GM19023 (cell line): ENCODE measurements at regions not wholly inside any gene's neighbourhood (a gene's known extent, or its start where the extent isn't known, plus 50 kb on each side); places are given as distances from the start of the nearest gene placed in this dataset.
A peak's percentile ranks its signal among the peaks of the same experiment; 100 is the strongest.
"Not testable (repeated sequence)": the region's sequence is repeated elsewhere in the genome, so short reads cannot be mapped to it uniquely, and the experiment has no call there.

Source experiments
- ATAC-seq: cut with Tn5 transposase; IDR thresholded peaks from one replicate; pipeline ENCODE4 v1.9.1; 2021; ENCODE audit warnings: mild to moderate bottlenecking, moderate library complexity; ENCODE audit not compliant: unreplicated experiment

DNA sequence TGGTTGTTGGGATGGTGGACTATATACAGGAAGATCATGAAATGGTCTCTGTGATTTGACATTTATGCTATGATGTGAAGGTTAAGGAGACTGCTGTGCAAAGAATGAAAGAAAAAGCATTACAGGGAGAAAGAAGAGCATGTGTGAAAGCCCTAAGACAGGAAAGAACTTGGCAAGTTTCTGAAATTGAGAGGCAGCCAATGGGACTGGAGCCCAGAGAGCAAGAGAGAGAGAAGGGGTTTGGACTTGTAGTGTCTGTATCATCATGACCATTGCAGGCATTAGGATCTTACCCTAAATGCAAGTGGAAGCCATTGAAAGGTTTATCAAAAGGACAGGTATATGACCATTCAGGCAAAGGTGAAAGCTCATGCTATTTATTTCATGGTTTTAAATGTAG lies 147.1 kb downstream of the NAA11 start:
- ATAC-seq, result no peak

DNA sequence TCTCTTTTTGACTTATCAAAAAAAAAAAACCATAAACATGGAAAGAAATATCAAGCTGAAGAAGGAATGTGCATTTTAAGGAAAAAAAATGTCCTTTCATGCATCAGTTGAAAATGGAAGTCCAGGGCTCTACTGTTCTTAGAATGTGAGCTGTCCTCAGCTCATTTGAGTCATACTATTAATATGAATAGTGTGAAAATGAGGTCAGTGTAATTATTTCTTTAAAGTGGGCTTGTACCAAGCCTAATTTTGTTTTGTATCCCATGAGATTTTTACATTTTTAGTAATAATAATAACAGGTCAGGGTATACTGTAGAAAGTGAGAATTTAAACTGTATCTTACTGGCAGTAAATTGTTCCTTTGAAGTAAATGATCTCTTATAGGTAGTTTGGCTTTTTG lies 148.5 kb downstream of the NAA11 start:
- no peak for ATAC-seq

- no peak for ATAC-seq
Observed at GRCh38 chr4:79176351-79176750, 149.5 kb downstream of the NAA11 start.

- no peak for ATAC-seq
Observed at GRCh38 chr4:79175716-79176115, 150.1 kb downstream of the NAA11 start.

DNA sequence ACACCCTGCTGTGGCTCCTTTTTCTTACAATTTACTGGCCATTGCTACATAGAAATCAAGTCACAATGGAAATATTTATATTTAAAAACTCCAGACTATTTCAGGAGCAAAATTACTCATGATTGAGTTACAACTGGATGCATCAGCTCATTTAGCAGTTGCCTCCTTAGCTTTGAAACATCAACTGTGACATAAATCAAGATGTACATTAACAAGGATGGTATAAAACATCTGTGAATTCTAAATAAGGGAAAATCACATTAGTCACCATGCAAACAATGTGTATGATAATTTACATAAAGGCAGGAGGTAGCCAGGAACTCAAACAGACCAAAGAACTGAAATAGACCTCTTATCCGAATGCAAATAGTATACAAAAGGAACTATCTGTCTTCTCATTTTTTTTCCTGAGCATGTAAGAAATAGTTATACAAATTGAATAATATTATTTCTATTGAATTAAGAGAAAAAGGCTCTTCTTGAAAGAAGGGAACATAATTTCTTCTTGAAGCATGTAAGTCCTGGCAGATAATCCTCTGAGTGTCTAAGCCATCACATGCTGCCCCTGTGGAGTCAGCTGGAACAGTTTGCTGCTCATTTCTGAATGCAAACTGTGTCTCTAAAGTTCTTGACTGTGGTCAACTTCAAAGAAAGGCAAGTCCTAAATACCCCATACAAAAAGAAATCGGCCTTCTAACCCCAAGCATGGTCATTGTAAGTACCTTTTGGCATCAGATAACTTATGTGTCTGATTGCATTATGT lies 151.2 kb downstream of the NAA11 start:
- ATAC-seq, result no peak

DNA sequence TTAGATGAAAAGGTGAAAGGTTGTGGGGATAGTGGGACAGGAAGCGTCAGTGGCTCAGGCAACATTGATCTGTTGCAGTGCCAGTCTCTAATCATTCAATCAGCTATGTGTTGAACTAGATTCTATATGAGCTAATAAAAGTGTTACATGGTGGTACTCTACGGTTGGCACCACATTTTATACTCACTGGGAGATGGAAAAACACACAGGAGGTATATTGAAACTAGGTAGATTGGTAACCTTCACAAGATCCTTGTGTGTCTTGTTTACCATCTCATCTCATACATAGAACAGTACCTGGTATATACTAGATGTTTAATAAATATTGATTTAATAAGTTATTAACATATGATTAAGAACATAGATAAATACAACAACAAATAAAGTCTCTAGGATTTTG lies 152.7 kb downstream of the NAA11 start:
- ATAC-seq, result no peak

DNA sequence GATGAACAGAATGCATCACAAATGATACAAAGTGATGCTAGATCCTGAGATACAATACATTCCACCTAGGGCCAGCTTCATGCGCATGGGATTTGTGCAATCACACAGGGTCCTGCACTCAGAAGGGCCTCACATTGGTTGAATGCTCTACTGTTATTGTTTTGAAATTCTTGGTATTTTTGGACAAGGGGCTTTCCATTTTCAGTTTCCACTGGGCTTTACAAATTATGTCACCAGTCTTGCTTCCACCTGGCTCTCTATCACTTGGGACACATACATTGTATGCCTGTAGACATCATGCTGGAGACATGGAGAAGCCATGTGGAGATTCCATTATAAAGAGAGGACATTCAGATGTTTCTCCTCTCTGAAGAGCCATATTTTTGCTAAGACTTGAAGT lies 155.8 kb downstream of the NAA11 start:
- peak; percentile 48 for ATAC-seq

DNA sequence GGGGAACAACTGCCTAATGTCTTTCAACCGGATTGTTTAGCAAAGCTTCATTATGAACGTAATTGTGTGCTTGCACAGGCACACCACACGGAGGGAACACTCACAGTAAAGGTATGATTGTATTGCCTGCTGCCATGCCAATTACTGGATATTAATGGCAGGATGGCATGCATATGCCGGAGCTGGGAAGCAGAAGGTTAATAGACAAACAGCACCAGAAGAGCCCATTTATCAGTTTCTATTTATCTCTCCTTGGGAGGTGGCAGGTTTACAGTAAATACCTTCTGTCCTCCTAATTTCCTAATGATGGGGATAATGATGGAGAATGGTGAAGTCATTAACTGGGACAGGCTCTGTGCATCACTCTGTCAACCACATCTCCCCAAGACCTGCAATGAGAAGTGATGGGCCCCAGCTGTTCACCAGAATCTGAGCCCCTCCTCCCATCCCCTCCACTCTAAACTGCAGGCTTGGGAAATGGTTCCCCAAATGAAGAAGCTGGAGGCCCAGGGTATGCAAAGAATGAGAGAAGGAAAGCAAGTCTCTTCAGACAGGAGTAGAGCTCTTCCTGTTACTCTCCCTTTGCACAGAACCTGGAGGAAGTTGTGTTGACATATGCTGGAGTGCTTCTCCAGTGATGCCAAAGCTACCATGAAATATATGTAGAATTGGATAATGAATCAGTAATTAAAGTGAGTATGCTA lies 160.8 kb downstream of the NAA11 start:
- ATAC-seq, result no peak

DNA sequence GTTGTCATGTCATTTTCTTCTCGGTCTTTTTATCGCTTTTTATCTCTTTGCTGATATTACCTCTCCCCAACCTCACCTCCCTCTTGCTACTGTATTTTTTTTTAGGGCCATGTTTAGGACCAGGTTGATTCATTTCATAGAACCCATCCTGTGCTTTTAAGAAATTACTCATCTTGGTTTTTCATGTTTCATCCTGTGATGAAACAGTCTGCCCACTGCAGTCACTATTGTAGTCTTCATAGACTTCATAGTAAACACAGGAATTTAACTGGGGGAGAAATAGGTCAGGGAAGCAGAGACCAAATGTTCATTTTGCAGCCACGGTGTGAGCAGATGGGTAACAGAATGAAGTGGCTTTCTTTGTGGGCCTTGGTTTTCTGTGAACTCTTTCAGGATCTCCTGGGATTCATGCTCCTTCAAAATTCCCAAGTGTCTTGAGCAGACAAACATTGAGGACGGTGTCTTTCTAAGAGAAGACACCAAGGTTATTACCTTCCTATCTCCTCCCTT lies 161.8 kb downstream of the NAA11 start:
- ATAC-seq, result no peak

DNA sequence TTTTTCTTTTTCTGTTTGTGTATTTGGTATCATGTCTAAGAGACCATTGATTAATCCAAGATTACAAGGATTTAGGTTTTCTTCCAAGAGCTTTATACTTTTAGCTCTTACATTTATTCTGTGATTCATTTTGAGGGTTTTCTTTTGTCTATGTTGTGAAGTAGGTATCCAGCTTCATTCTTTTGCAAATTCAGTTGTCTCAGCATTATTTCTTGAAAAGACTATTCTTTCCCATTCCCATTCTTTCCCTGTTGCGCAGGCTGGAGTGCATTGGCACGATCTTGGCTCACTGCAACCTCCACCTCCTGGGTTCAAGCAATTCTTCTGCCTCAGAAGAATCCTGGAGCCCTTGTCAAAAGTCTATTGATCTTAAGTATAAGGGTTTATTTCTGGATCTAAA lies 164.9 kb downstream of the NAA11 start:
- ATAC-seq, result no peak

DNA sequence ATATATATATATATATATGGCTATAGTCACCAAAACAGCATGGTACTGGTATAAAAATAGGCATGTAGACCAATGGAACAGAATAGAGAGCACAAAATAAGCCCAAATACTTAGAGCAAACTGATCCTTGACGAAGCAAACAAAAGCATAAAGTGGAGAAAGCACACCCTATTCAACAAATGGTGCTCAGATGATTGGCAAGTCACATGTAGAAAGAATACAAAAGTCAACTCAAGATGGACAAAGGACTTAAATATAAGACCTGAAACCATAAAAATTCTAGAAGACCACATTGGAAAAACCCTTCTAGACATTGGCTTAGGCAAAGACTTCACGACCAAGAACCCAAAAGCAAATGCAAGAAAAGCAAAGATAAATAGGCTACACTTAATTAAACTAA lies 167.2 kb downstream of the NAA11 start:
- ATAC-seq, result not testable (repeated sequence)

DNA sequence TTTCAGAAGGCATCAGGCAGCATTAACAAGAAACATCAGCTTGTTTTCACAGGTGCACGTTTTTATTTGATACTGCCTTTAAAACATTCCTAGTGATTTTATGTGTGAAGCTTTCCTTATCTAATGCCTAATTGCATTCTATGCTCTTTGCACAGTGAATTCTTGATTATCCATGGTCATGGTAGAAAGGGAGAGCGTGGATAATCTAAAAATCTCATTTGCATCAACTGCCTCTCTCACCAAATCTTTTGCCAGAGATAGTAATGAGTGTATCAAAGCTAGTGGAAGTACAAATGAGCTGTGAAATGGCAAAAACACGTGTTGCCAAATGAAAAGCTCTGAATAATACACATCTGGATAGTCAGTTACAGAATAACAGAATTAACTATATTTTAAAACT lies 170.5 kb downstream of the NAA11 start:
- ATAC-seq, result no peak

DNA sequence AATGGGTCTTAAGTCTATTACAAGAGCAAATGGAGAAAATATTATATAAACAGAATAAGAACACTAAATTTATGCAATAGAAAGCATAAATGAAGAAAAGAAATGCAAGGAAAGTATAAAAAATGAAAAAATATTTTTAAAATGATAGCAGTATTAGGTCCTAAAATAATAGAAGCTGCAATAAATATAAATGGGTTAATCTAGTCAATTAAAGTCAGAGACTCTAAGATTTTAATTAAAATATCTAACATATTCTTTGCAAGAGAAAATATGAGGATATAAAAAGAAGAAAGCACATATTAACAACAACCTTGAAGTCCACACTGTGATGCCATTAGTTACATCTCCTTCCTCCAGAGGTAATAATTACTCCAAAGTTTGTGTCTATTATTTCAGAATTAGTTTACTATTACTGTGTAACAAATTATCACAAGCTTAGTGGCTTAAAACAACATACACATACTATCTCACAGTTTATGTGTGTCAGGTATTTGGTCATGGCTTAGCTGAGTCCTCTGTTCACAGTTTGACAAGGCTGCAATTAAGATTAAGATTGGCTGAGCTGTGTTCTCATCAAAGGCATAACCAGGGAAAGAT lies 174.9 kb downstream of the NAA11 start:
- no peak for ATAC-seq

GRCh38 chr4:79148369-79148768 lies 177.5 kb downstream of the NAA11 start:
- ATAC-seq, result no peak

DNA sequence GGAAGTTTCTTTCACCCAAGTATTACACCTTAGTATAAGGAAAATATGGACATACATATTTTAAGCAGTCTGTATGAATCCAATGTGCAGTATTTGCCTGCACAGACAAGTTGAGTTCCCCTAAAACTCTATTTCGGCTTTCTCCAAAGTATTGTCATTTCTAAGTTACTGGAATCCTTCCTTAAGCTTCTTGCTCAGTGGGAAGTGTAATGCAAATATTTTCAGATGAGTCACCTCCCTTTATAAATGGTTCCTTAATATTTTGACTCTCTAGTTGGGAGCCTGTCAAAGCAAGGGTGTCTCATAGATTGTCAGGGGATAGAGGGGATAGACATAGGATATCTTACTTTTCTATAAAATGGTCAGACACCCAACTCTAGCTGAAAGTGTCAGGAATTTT lies 178.6 kb downstream of the NAA11 start:
- ATAC-seq, result no peak

DNA sequence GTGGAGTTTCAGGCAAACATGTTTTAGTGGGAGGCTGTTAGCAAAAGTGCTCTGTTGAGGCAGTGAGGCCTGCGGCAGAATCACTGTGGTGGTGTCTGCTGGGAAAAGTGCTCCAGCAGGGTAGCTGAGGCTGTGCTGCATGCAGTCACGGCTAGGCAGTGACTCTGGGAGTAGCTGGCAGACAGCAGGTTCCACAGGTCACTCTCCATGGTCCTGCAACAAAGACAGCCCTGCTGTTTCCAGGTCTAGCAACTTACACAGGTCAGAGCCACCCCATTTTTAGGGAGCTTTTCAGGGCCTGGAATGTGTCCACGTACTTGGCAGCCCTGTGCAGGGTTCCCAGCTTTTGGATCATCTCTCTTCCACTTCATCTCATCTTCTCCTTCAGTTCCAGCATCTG lies 184.3 kb downstream of the NAA11 start:
- no peak for ATAC-seq

DNA sequence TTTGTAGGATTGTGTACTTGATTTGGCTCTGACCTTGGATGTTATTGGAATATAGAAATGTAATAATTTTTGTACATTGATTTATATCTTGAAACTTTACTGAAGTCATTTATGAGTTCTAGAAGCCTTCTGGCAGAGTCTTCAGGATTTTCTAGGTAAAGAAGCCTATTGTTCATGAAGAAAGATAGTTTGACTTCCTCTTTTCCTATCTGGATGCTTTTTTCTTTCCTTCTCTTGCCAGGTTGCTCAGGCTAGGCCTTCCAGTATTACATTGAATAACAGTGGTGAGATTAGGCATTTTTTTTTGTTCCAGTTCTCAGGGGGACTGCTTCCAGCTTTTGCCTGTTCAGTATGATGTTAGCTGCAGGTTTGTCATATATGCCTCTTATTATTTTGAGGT lies 191.1 kb downstream of the NAA11 start:
- no peak for ATAC-seq

DNA sequence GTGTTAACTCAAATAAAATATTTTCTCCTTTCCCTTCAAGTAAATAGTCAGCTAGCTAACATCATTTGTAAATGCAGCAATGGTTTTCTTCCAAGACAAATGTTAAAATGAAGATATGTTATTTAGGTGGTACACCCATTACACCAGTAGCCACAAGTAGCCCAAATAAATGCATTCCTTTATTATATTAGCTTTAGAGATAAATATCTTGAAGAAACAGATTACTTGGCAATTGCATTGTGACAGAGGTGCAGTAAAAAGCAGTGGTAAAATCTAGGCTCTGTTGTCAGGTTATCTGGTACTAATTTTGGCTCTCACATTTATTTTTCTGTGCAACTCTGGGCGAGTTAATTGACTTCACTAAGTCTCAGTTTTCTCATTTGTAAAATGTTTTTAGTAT lies 193.0 kb downstream of the NAA11 start:
- ATAC-seq, result no peak

- no peak for ATAC-seq
Observed at GRCh38 chr4:79121875-79122358, 182.7 kb upstream of the PAQR3 start.

DNA sequence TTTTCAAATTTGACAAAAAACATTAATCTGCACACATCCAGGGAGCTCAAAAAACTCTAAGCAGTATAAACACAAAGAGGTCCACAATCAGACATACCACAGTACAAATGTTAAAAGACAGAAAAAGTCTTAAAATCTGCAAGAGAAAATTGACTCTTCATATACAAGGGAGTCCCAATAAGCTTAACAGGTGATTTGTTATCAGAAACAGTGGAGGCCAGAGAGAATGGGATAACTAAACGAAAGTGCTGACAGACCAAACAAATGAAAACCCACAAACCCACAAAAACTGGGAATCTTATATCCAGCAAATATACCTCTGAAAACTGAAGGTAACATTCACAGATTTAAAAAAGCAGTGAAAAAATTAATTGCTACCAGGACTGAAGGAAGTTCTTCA lies 182.0 kb upstream of the PAQR3 start:
- no peak for ATAC-seq

DNA sequence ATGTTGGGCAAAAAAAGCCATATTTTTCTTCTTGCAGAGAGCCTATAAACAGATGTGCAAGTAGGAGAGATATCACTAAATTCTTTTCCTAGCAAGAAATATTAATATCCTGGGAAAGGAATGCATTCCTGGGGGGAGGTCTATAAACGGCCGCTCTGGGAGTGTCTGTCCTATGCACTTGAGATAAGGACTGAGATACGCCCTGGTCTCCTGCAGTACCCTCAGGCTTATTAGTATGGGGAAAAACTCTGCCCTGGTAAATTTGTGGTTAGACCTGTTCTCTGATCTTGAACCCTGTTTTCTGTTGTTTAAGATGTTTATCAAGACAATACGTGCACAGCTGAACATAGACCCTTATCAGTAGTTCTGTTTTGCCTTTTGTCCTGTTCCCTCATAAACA lies 177.8 kb upstream of the PAQR3 start:
- ATAC-seq, result not testable (repeated sequence)

DNA sequence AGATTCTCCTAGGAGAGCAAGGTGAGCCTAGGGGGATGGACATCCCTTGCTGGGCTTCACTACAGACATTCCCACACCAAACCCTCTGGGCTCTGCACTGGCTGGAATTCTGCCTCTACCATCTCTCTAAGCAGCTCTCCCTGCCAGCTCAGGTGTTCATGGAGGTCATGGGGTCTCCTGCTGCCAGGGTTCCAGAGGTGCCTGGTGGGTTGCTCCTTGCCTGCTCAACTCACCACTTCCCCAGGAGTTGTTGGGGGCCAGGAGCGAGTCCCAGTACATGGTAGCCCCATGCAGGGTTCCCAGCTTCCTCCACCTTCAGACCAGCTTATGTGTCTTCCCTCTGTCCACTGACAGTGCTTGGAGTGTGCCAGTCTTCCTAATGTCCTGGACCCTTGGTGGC lies 167.8 kb upstream of the PAQR3 start:
- no peak for ATAC-seq
